Endothelial cell of umbilical vein (primary cell): ENCODE measurements at regions not wholly inside any gene's neighbourhood (a gene's known extent, or its start where the extent isn't known, plus 50 kb on each side); places are given as distances from the start of the nearest gene placed in this dataset.

Experiments
- BruUV-seq: library from RNA; stranded (reverse); fragments of 400-500 nt; replicated peaks from 2 replicates; lab custom pipeline; 2021; lab: Mats Ljungman, UMichigan
- CTCF ChIA-PET: fragments of 300-600, 350-600 bp; sonication (Branson Sonifier 250); formaldehyde crosslinking; loops from one replicate; lab custom pipeline; 2021; ENCODE audit warnings: antibody characterized with exemption, inconsistent platforms; lab: Charles Lee
- POLR2A ChIA-PET: fragments of 300-600, 350-600 bp; sonication (Branson Sonifier 250); formaldehyde crosslinking; loops from one replicate; lab custom pipeline; 2021; ENCODE audit warnings: antibody characterized with exemption, inconsistent platforms; lab: Charles Lee
- DNase-seq: peaks from one replicate; pipeline ENCODE4 v3.0.0-alpha.2; 2011; ENCODE audit warnings: low read depth, low spot score
- FAIRE-seq: peaks from 2 replicates; lab custom pipeline; 2011; peaks lifted over from hg19 to GRCh38; lab: Jason Lieb, UNC
- H2AFZ ChIP-seq: 2 replicates; pipeline ENCODE4 v1.6.0; 2012; ENCODE audit warnings: low read depth, low read length, control low read depth, inconsistent platforms
- H3K27ac ChIP-seq: 2 replicates; pipeline ENCODE4 v1.5.1; 2011; ENCODE audit warnings: low read depth, mild to moderate bottlenecking, control low read depth, low read length, moderate library complexity; ENCODE audit not compliant: insufficient read depth
- H3K27me3 ChIP-seq, 2 experiments: 2 replicates each; pipeline versions ENCODE4 v1.6.0 to v1.6.1; 2011; ENCODE audit warnings: low read length in 2 of 2, mixed read lengths in 1 of 2; ENCODE audit not compliant: control insufficient read depth in 2 of 2, insufficient read depth in 2 of 2
- H3K36me3 ChIP-seq, 2 experiments: 2 replicates in 1 of 2; 3 replicates in 1 of 2; pipeline ENCODE4 v1.5.1; 2011; ENCODE audit warnings: low read length in 2 of 2, mild to moderate bottlenecking in 1 of 2, moderate library complexity in 1 of 2; ENCODE audit not compliant: control insufficient read depth in 2 of 2, insufficient read depth in 2 of 2; ENCODE audit errors: extremely low read depth in 1 of 2
- H3K4me1 ChIP-seq: 3 replicates; pipeline ENCODE4 v1.5.1; 2011; ENCODE audit warnings: mild to moderate bottlenecking, low read length; ENCODE audit not compliant: control insufficient read depth, insufficient read depth; ENCODE audit errors: extremely low read depth
- H3K4me2 ChIP-seq: 2 replicates; pipeline ENCODE4 v1.6.1; 2011; ENCODE audit warnings: low read length, control low read depth, mixed read lengths; ENCODE audit not compliant: insufficient read depth
- H3K4me3 ChIP-seq, 3 experiments: fragments of 200-600 bp in 1 of 3; sonication (generic), shearing (Covaris generic) in 1 of 3; replicated peaks in 1 of 3; 2 replicates each; pipeline ENCODE4 v1.5.1; 2011 to 2016; ENCODE audit warnings: control low read depth in 3 of 3, low read length in 3 of 3, mild to moderate bottlenecking in 2 of 3, inconsistent platforms in 1 of 3, low read depth in 1 of 3, moderate library complexity in 1 of 3; ENCODE audit not compliant: insufficient read depth in 1 of 3
- H3K79me2 ChIP-seq: 2 replicates; pipeline ENCODE4 v1.6.0; 2012; ENCODE audit warnings: low read length, inconsistent platforms; ENCODE audit not compliant: control insufficient read depth, insufficient read depth
- H3K9ac ChIP-seq: replicated peaks from 2 replicates; pipeline ENCODE3; 2011; ENCODE audit warnings: low read length, control low read depth; ENCODE audit not compliant: insufficient read depth; ENCODE audit errors: extremely low read depth
- H3K9me1 ChIP-seq: replicated peaks from 3 replicates; pipeline ENCODE4 v1.6.0; 2011; ENCODE audit warnings: mild to moderate bottlenecking, low read length; ENCODE audit not compliant: control insufficient read depth, insufficient read depth; ENCODE audit errors: extremely low read depth
- H3K9me3 ChIP-seq: replicated peaks from 2 replicates; pipeline ENCODE4 v1.5.1; 2012; ENCODE audit warnings: low read length, inconsistent platforms; ENCODE audit not compliant: control insufficient read depth, insufficient read depth
- H4K20me1 ChIP-seq: replicated peaks from 2 replicates; pipeline ENCODE3; 2011; ENCODE audit warnings: mild to moderate bottlenecking, low read length; ENCODE audit not compliant: control insufficient read depth, insufficient read depth; ENCODE audit errors: extremely low read depth
- EZH2 ChIP-seq: IDR thresholded peaks from 2 replicates; pipeline ENCODE4 v1.6.1; 2012; ENCODE audit warnings: borderline replicate concordance, low read depth, mild to moderate bottlenecking, moderate library complexity, low read length, inconsistent platforms; ENCODE audit not compliant: severe bottlenecking
- FOS ChIP-seq: IDR thresholded peaks from 2 replicates; pipeline ENCODE4 v1.6.1; 2011; ENCODE audit warnings: mild to moderate bottlenecking, low read length, moderate library complexity, borderline replicate concordance; ENCODE audit not compliant: insufficient read depth
- GATA2 ChIP-seq: IDR thresholded peaks from 2 replicates; pipeline ENCODE4 v1.7.0; 2011; ENCODE audit warnings: low read depth, mild to moderate bottlenecking, moderate library complexity, mixed read lengths, low read length; ENCODE audit not compliant: insufficient read length, insufficient read depth
- JUN ChIP-seq: IDR thresholded peaks from 2 replicates; pipeline ENCODE4 v1.6.1; 2011; ENCODE audit warnings: borderline replicate concordance, low read depth; ENCODE audit not compliant: insufficient read length, insufficient read depth
- MYC ChIP-seq: IDR thresholded peaks from one replicate; pipeline ENCODE4 v1.6.1; 2011; ENCODE audit warnings: mild to moderate bottlenecking, low read depth, low read length
- POLR2A ChIP-seq: IDR thresholded peaks from 2 replicates; pipeline ENCODE4 v1.6.1; 2012; ENCODE audit warnings: low read depth, mild to moderate bottlenecking, control low read depth, low read length
- POLR2AphosphoS5 ChIP-seq: IDR thresholded peaks from 2 replicates; pipeline ENCODE4 v1.6.1; 2012; ENCODE audit warnings: low read depth, mild to moderate bottlenecking, control low read depth, low read length, moderate library complexity; ENCODE audit not compliant: insufficient read depth
- dilution Hi-C: fragments of 300-500 bp; cut with MboI; formaldehyde crosslinking; loops from one replicate; pipeline ENCODE4 v1.15.0; 2019; ENCODE audit warnings: low sequenced_read_pairs; ENCODE audit not compliant: extremely low pct_ligation_motif_present
- intact Hi-C: fragments of 100-400 bp; cut with micrococcal nuclease; formaldehyde crosslinking; loops from one replicate; pipeline ENCODE4 v1.10.0; 2022
- TF ChIP-seq, protein P1 (sequence below), 2 donors: IDR thresholded peaks; 1 replicate in 1 of 2; 2 replicates in 1 of 2; pipeline ENCODE4 v1.5.1; 2011; ENCODE audit warnings: low read length in 2 of 2, mild to moderate bottlenecking in 2 of 2, moderate library complexity in 2 of 2, control low read depth in 1 of 2, inconsistent platforms in 1 of 2, low read depth in 1 of 2; ENCODE audit not compliant: insufficient read depth in 1 of 2; ENCODE audit errors: extremely low read depth in 1 of 2
- TF ChIP-seq, protein P2 (sequence below): IDR thresholded peaks from 2 replicates; pipeline ENCODE4 v1.6.1; 2011; ENCODE audit not compliant: insufficient read depth, insufficient read length

DNA sequence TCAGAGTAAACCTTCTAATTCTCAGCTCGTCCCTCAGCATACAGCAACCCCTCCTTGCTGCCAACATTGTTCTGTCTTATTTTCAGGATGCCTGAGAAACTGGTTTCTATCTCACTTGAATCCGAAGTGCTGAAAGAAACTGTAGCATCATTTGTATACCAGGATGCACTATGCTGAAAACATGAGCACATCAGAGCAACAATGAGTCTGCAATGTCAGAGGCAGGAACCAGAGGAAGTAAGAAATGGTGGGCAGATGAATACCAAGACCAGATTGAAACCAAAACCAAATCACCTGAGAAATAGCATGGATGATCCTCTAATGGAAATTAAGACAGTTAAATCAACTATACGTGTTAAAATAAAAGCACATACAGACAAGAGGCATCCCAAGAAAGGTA is 257.0 kb downstream of the KDM5D start:
- H3K79me2 ChIP-seq, result no peaks in the 10 kb centered on the region
- ChIA-PET POLR2A (no interaction called here), CTCF (no interaction called here)
- no peaks in the 10 kb centered on the region for H4K20me1 ChIP-seq
- H3K9me3 ChIP-seq, result peaks cover 2% of the 10 kb centered on the region
- H3K36me3 ChIP-seq, result no peaks in the 10 kb centered on the region
- H3K4me1 ChIP-seq, result no peaks in the 10 kb centered on the region
- no peak overlapping the region for H2AFZ ChIP-seq
- FAIRE-seq (no peak), DNase-seq (no peak)
- dilution Hi-C loops (no loop called here), intact Hi-C loops (no loop called here)
- no peak overlapping the region for H3K4me2 ChIP-seq
- no peak for TF ChIP-seq EZH2
- no peak overlapping the region for H3K9ac ChIP-seq
- no peak overlapping the region for H3K4me3 ChIP-seq
- no peaks in the 10 kb centered on the region for H3K27me3 ChIP-seq
- BruUV-seq, result no TSS peak
- H3K9me1 ChIP-seq, result no peaks in the 10 kb centered on the region
- H3K27ac ChIP-seq, result no peak overlapping the region

DNA sequence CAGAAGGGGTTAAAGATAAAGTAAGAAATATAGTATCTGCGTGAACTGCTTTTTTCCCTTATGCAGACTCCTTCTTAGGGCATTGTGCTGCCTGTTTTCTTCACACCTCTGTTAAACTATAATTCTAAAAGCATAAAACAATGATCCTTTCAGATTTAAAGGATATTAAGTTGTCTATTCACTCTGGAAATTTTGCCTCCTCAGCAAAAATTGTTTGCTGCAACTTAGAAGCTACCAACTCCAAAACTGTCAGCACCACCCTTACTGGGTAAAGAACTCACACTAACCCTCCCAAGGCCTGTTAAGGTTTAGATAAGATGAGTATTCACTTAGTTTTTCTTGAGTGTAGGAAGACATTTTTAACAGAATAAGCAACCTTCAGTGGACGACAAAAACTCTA is 259.5 kb downstream of the KDM5D start:
- no peak overlapping the region for H3K9ac ChIP-seq
- H3K4me1 ChIP-seq, result no peaks in the 10 kb centered on the region
- CTCF ChIA-PET, result no interaction called here
- H3K4me3 ChIP-seq, result no peak overlapping the region
- no TSS peak for BruUV-seq
- no peak for FAIRE-seq
- DNase-seq, result no peak
- no peak overlapping the region for H2AFZ ChIP-seq
- TF ChIP-seq JUN, result no peak
- no peak for TF ChIP-seq POLR2A
- no peak for TF ChIP-seq GATA2
- no peak for TF ChIP-seq FOS
- TF ChIP-seq EZH2, result no peak
- TF ChIP-seq POLR2AphosphoS5, result no peak
- TF ChIP-seq, protein P1, sequence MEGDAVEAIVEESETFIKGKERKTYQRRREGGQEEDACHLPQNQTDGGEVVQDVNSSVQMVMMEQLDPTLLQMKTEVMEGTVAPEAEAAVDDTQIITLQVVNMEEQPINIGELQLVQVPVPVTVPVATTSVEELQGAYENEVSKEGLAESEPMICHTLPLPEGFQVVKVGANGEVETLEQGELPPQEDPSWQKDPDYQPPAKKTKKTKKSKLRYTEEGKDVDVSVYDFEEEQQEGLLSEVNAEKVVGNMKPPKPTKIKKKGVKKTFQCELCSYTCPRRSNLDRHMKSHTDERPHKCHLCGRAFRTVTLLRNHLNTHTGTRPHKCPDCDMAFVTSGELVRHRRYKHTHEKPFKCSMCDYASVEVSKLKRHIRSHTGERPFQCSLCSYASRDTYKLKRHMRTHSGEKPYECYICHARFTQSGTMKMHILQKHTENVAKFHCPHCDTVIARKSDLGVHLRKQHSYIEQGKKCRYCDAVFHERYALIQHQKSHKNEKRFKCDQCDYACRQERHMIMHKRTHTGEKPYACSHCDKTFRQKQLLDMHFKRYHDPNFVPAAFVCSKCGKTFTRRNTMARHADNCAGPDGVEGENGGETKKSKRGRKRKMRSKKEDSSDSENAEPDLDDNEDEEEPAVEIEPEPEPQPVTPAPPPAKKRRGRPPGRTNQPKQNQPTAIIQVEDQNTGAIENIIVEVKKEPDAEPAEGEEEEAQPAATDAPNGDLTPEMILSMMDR (IDR thresholded peaks at IDR 0.05; ENCODE audit: extremely low read depth in 1 of 2, insufficient read depth in 1 of 2, low read depth in 1 of 2, low read length in 2 of 2), result no peak
- no peak for TF ChIP-seq MYC
- TF ChIP-seq, protein P2, sequence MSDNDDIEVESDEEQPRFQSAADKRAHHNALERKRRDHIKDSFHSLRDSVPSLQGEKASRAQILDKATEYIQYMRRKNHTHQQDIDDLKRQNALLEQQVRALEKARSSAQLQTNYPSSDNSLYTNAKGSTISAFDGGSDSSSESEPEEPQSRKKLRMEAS, result no peak
- peaks cover 2% of the 10 kb centered on the region for H3K9me3 ChIP-seq
- intact Hi-C loops (no loop called here), dilution Hi-C loops (no loop called here)
- no peaks in the 10 kb centered on the region for H3K36me3 ChIP-seq
- H3K9me1 ChIP-seq, result no peaks in the 10 kb centered on the region
- no peaks in the 10 kb centered on the region for H3K27me3 ChIP-seq
- H3K79me2 ChIP-seq, result no peaks in the 10 kb centered on the region
- POLR2A ChIA-PET, result no interaction called here
- no peak overlapping the region for H3K4me2 ChIP-seq
- H3K27ac ChIP-seq, result no peak overlapping the region
- no peaks in the 10 kb centered on the region for H4K20me1 ChIP-seq
